Adrenal gland (tissue), 9 donors: ENCODE measurements at regions not wholly inside any gene's neighbourhood (a gene's known extent, or its start where the extent isn't known, plus 50 kb on each side); places are given as distances from the start of the nearest gene placed in this dataset.

Experiments used
- DNase-seq, 7 donors: peaks; one replicate each; pipeline ENCODE4 v3.0.0-alpha.2; 2019 to 2020
- H3K27ac ChIP-seq, 5 donors: fragments of 200-600 bp; sonication (generic) in 4 of 5; 1 replicate in 3 of 5; 2 replicates in 2 of 5; pipeline versions ENCODE4 v1.5.1 to v1.8.0; 2016 to 2020; ENCODE audit warnings: mild to moderate bottlenecking in 1 of 5
- H3K27me3 ChIP-seq: fragments of 200-600 bp; 2 replicates; pipeline ENCODE4 v1.8.0; 2021
- H3K36me3 ChIP-seq, 2 donors: fragments of 200-600 bp; replicated peaks in 1 of 2; 1 replicate in 1 of 2; 2 replicates in 1 of 2; pipeline versions ENCODE4 v1.5.1 to v1.8.0; 2018 to 2022
- H3K4me1 ChIP-seq, 2 donors: fragments of 200-600 bp; replicated peaks in 1 of 2; 1 replicate in 1 of 2; 2 replicates in 1 of 2; pipeline versions ENCODE4 v1.5.1 to v1.8.0; 2018 to 2021
- H3K4me3 ChIP-seq, 4 donors: fragments of 200-600 bp; sonication (generic) in 3 of 4; one replicate each; pipeline ENCODE4 v1.5.1; 2016 to 2018
- H3K9me3 ChIP-seq, 3 donors: fragments of 200-600 bp; sonication (generic) in 1 of 3; replicated peaks in 1 of 3; 1 replicate in 2 of 3; 2 replicates in 1 of 3; pipeline versions ENCODE4 v1.5.1 to v1.8.0; 2016 to 2021
- CTCF ChIP-seq, 6 experiments: fragments of 450-650 bp in 4 of 6; fragments of 200-600 bp in 2 of 6; sonication (generic) in 1 of 6; IDR thresholded peaks; 1 replicate in 5 of 6; 2 replicates in 1 of 6; pipeline versions ENCODE4 v1.5.1 to v1.8.0; 2016 to 2021; ENCODE audit warnings: antibody characterized with exemption in 6 of 6, mild to moderate bottlenecking in 2 of 6, moderate library complexity in 1 of 6
- POLR2A ChIP-seq, 2 donors: fragments of 450-650 bp; IDR thresholded peaks; one replicate each; pipeline ENCODE4 v1.6.1; 2017; ENCODE audit warnings: antibody characterized with exemption in 2 of 2, mild to moderate bottlenecking in 2 of 2, moderate library complexity in 1 of 2
- WGBS, 4 donors: extraction: QIAGEN DNeasy Blood & Tissue Kit in 2 of 4; methylation state at CpG; one replicate each; pipeline versions ENCODE4 v1.1.5 to v1.1.7; 2013 to 2017; 5-methylcytosine and 5-hydroxymethylcytosine counted together
- intact Hi-C, 2 donors: fragments of 100-400 bp; cut with DNase I; formaldehyde crosslinking; loops; one replicate each; pipeline versions ENCODE4 v1.14.1 to v1.15.0; 2022 to 2023
- donor health status: healthy with polysubstance abuse.
- donor health status: Bipolar disorder and iron deficiency.
- donor health status: DM: yes; HTN: yes; CAD: no.
- donor health status: DM: no; HTN: no; CAD: no.
- donor health status: DM: no; HTN: no; CAD: no.

- Histone ChIP-seq H3K27ac (peak overlapping the region in 1 of 5 donors; percentile 64), H3K4me3 (no peak overlapping the region), H3K9me3 (no peaks in the 10 kb centered on the region), H3K27me3 (no peaks in the 10 kb centered on the region), H3K4me1 (peaks cover 0 to 7% of the 10 kb centered on the region in 2 donors), H3K36me3 (no peaks in the 10 kb centered on the region)
- no peak for DNase-seq
- intact Hi-C loops: no loop called here
- no peak for TF ChIP-seq POLR2A (IDR thresholded peaks at IDR 0.05)
These were observed 81.6 kb upstream of the MPDZ start for GRCh38 chr9:13361076-13361475.

GRCh38 chr9:13360188-13360587, 80.7 kb upstream of the MPDZ start:
- H3K27me3 ChIP-seq: no peaks in the 10 kb centered on the region
- DNase-seq: no peak
- no peaks in the 10 kb centered on the region for H3K9me3 ChIP-seq
- TF ChIP-seq POLR2A (IDR thresholded peaks at IDR 0.05) (no peak), CTCF (IDR thresholded peaks at IDR 0.05) (no peak)
- peaks cover 0 to 13% of the 10 kb centered on the region in 2 donors for H3K4me1 ChIP-seq
- intact Hi-C loops: no loop called here
- H3K4me3 ChIP-seq: no peak overlapping the region
- H3K27ac ChIP-seq: peak overlapping the region in 2 of 5 donors; percentile 9 to 17
- H3K36me3 ChIP-seq: no peaks in the 10 kb centered on the region

- Histone ChIP-seq H3K36me3 (no peaks in the 10 kb centered on the region), H3K27me3 (no peaks in the 10 kb centered on the region), H3K4me3 (no peak overlapping the region), H3K9me3 (no peaks in the 10 kb centered on the region), H3K4me1 (peaks cover 0 to 13% of the 10 kb centered on the region in 2 donors), H3K27ac (no peak overlapping the region)
- TF ChIP-seq CTCF (IDR thresholded peaks at IDR 0.05) (no peak), POLR2A (IDR thresholded peaks at IDR 0.05) (no peak)
- intact Hi-C loops: loop anchor here in 1 of 2 donors (10.0 kb wide), 2 partner anchors 67 to 997 kb away; no protein-coding TSS in a partner anchor
- DNase-seq: no peak
These were observed 78.6 kb upstream of the MPDZ start for GRCh38 chr9:13358128-13358527.

GRCh38 chr9:13354733-13355132, 75.2 kb upstream of the MPDZ start:
- H3K27me3 ChIP-seq: no peaks in the 10 kb centered on the region
- H3K27ac ChIP-seq: no peak overlapping the region
- H3K4me1 ChIP-seq: peaks cover 0 to 10% of the 10 kb centered on the region in 2 donors
- H3K9me3 ChIP-seq: no peaks in the 10 kb centered on the region
- no peaks in the 10 kb centered on the region for H3K36me3 ChIP-seq
- intact Hi-C loops: loop anchor here in 1 of 2 donors (10.0 kb wide), 2 partner anchors 70 to 1000 kb away; no protein-coding TSS in a partner anchor
- WGBS, 4 donors: 77 to 94% (median 90%) methylated on average over 2 of the region's 2 CpGs
- no peak overlapping the region for H3K4me3 ChIP-seq
- no peak for DNase-seq
- TF ChIP-seq CTCF (IDR thresholded peaks at IDR 0.05) (no peak), POLR2A (IDR thresholded peaks at IDR 0.05) (no peak)

- Histone ChIP-seq H3K4me3 (no peak overlapping the region), H3K36me3 (no peaks in the 10 kb centered on the region), H3K27me3 (no peaks in the 10 kb centered on the region), H3K9me3 (no peaks in the 10 kb centered on the region), H3K27ac (no peak overlapping the region), H3K4me1 (peaks cover 0 to 10% of the 10 kb centered on the region in 2 donors)
- DNase-seq: no peak
- WGBS, 4 donors: 78 to 96% (median 86%) methylated on average over 4 of the region's 4 CpGs
- TF ChIP-seq CTCF (IDR thresholded peaks at IDR 0.05): no peak
- TF ChIP-seq POLR2A (IDR thresholded peaks at IDR 0.05): no peak
- intact Hi-C loops: loop anchor here in 1 of 2 donors (10.0 kb wide), 2 partner anchors 72 to 1002 kb away; no protein-coding TSS in a partner anchor
These were observed 73.0 kb upstream of the MPDZ start for GRCh38 chr9:13352451-13352979.
